GM06990 (cell line): ENCODE measurements at regions not wholly inside any gene's neighbourhood (a gene's known extent, or its start where the extent isn't known, plus 50 kb on each side); places are given as distances from the start of the nearest gene placed in this dataset.

Experiments used
- DNase-seq: peaks from one replicate; pipeline ENCODE4 v3.0.0-alpha.2; 2011; ENCODE audit not compliant: insufficient read length; ENCODE audit errors: extremely low read depth
- H3K27me3 ChIP-seq: replicated peaks from 2 replicates; pipeline ENCODE4 v1.6.0; 2011; ENCODE audit warnings: low read length; ENCODE audit not compliant: control insufficient read depth, insufficient read depth
- H3K36me3 ChIP-seq: 2 replicates; pipeline ENCODE4 v1.5.1; 2011; ENCODE audit warnings: low read length; ENCODE audit not compliant: control insufficient read depth, insufficient read depth
- H3K4me3 ChIP-seq: replicated peaks from 2 replicates; pipeline ENCODE4 v1.5.1; 2011; ENCODE audit warnings: low read depth, mild to moderate bottlenecking, control low read depth, low read length
- CTCF ChIP-seq: IDR thresholded peaks from 2 replicates; pipeline ENCODE4 v1.5.1; 2011; ENCODE audit warnings: low read length, control low read depth, mild to moderate bottlenecking, inconsistent platforms; ENCODE audit not compliant: insufficient read depth, poor library complexity, severe bottlenecking

GRCh38 chr12:84658877-84659276, 253.7 kb downstream of the SLC6A15 start:
- no peak for TF ChIP-seq CTCF
- no peaks in the 10 kb centered on the region for H3K36me3 ChIP-seq
- no peak for DNase-seq
- H3K27me3 ChIP-seq = no peaks in the 10 kb centered on the region
- no peak overlapping the region for H3K4me3 ChIP-seq

GRCh38 chr12:84656705-84657104, 255.9 kb downstream of the SLC6A15 start:
- no peak for TF ChIP-seq CTCF
- Histone ChIP-seq H3K36me3 (no peaks in the 10 kb centered on the region), H3K4me3 (no peak overlapping the region), H3K27me3 (no peaks in the 10 kb centered on the region)
- no peak for DNase-seq

GRCh38 chr12:84653482-84653881, 259.1 kb downstream of the SLC6A15 start:
- no peaks in the 10 kb centered on the region for H3K36me3 ChIP-seq
- no peaks in the 10 kb centered on the region for H3K27me3 ChIP-seq
- no peak overlapping the region for H3K4me3 ChIP-seq
- DNase-seq = no peak
- no peak for TF ChIP-seq CTCF

GRCh38 chr12:84648425-84648824, 264.2 kb downstream of the SLC6A15 start:
- no peaks in the 10 kb centered on the region for H3K27me3 ChIP-seq
- H3K4me3 ChIP-seq = no peak overlapping the region
- no peak for TF ChIP-seq CTCF
- DNase-seq = no peak
- no peaks in the 10 kb centered on the region for H3K36me3 ChIP-seq

- no peak for DNase-seq
- H3K27me3 ChIP-seq = no peaks in the 10 kb centered on the region
- no peak overlapping the region for H3K4me3 ChIP-seq
- H3K36me3 ChIP-seq = no peaks in the 10 kb centered on the region
- TF ChIP-seq CTCF = no peak
Measured at GRCh38 chr12:84644908-84645307, 267.7 kb downstream of the SLC6A15 start.

- H3K36me3 ChIP-seq = no peaks in the 10 kb centered on the region
- H3K4me3 ChIP-seq = no peak overlapping the region
- no peaks in the 10 kb centered on the region for H3K27me3 ChIP-seq
- no peak for TF ChIP-seq CTCF
- DNase-seq = no peak
Measured at GRCh38 chr12:84643993-84644392, 268.6 kb downstream of the SLC6A15 start.
